Erythroblast (primary cell): ENCODE measurements at regions not wholly inside any gene's neighbourhood (a gene's known extent, or its start where the extent isn't known, plus 50 kb on each side); places are given as distances from the start of the nearest gene placed in this dataset.
"Not testable (repeated sequence)": the region's sequence is repeated elsewhere in the genome, so short reads cannot be mapped to it uniquely, and the experiment has no call there.

Source experiments
- DNase-seq, 2 experiments: peaks; one replicate each; lab custom pipeline; 2025; lab: John Stamatoyannopoulos, UW
- GATA1 ChIP-seq: IDR thresholded peaks from 2 replicates; pipeline ENCODE4 v1.6.1; 2011; ENCODE audit warnings: low read depth, mild to moderate bottlenecking, control low read depth, low read length, moderate library complexity
- POLR2A ChIP-seq: IDR thresholded peaks from 2 replicates; pipeline ENCODE4 v1.6.1; 2011; ENCODE audit warnings: mild to moderate bottlenecking, low read length

DNA sequence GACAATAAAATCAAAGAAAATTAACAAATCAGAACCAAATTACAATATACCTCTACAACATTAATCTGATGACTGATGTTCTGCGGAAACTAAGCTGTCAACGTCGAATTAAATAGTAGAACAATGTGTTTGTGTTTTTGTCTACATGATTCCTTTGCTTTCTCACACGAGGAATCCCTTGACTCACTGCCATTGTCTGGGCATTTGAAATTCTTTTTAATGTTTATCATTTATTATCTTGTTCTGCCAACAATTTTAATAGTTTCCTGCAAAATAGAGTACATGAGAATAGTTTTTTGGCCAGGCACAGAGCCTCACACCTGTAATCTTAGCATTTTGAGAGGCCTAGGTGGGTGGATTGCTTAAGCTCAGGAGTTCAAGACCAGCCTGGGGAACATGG is 76.6 kb upstream of the KRAS start:
- DNase-seq, result no peak
- TF ChIP-seq POLR2A (no peak), GATA1 (no peak)

DNA sequence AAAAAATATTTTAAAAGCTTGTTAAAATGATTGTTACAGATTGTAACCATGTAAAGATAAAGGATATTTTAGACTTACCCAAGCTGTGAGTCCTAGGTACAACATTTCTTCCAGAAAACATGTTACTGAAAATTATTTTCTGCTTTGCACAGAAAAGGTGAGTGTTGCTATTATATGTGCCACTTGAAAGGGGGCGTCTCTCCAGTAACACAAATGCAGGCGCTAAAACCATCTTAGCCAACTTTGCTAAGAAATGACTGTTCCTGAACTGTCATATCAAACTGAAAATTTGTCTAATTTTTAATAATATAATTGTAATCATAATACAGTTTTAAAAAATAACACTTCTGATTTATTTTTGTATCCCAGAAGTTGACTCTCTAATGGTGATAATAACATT is 75.6 kb upstream of the KRAS start:
- no peak for DNase-seq
- TF ChIP-seq POLR2A (no peak), GATA1 (no peak)

DNA sequence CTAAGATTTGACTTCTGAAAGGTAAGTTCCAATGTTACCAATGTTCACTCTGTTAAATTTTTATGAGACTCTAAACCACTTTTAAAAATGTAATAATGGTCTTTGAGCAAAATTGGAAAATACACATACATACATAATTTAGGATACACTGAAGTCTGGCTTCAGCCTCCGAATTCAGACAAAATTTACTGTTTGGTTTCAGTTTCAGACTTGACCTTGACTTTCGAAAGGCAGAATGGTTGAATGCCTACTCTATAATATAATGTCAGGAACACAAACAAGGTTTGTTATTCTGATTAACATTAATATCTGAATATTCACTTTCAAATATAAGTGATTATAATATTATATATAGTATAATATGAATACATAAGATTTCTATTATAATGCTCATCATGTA is 74.1 kb upstream of the KRAS start:
- TF ChIP-seq GATA1 (no peak), POLR2A (no peak)
- no peak for DNase-seq

DNA sequence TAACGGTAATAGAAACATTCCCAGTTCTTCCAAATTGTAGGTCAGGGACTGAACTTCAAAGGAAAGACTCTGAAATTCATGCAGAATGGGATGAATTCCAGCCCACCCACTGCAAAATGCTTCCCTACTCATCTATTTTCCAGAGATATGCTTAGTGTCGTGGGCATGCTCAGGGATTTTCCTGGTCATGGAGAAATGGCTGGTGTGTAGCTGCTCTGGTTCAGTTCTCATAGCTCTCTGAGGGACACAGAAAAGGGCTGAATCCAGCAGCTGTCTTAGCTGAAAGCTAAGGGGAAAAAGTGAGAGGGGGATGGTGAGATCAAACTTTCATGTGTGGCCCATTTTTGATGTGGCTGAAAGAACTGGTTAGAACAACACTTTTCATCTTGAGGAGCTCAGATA is 72.9 kb upstream of the KRAS start:
- no peak for DNase-seq
- no peak for TF ChIP-seq POLR2A

DNA sequence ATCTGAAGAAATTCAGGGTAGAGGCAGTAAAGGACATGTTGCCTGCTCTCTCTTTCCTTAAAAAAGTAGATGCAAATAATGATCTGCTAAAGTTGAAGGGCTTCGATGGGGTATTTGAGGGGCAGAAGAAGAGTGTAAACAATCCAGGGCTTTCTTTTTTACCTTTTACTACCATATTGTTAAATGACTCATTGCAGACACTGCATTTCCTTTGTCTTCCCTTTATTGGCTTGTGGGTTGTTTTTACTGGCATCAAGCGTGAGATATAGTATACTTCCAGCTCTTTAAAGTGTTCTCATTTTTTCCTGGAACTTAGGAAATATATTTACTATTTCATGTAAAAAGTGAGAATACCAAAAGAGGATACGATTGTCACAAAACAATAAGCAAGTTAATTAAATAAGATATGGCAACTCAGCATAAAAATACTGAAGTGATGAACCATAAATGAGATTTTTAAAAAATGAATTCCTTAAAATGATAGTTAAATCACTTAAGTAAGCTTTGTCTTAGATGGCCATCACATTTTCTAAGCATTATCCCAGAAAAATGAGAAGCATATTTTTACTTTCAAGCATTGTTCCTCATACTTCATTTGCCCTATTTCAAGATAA is 72.3 kb upstream of the KRAS start:
- TF ChIP-seq POLR2A (no peak), GATA1 (no peak)
- DNase-seq, result no peak

DNA sequence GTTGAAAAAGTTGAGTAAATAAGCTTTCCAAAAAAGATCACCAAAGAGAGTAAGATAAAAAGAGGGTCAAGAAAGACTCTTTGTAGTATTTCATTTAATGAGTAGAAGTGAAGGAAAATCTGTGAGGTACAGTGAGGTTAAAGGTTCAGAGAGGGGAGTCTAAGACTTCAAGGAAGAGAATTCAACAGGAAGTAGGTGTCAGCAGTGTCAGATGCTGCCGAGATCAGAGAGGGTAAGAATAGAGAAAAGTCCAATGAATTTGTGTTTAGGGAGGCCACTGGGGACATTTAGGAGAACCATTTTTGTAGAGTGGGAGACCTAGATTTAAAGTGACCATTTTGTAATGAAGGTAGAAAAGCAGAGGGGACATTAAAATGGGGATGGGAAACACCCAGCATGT is 71.6 kb upstream of the KRAS start:
- no peak for DNase-seq
- no peak for TF ChIP-seq GATA1
- TF ChIP-seq POLR2A, result no peak

DNA sequence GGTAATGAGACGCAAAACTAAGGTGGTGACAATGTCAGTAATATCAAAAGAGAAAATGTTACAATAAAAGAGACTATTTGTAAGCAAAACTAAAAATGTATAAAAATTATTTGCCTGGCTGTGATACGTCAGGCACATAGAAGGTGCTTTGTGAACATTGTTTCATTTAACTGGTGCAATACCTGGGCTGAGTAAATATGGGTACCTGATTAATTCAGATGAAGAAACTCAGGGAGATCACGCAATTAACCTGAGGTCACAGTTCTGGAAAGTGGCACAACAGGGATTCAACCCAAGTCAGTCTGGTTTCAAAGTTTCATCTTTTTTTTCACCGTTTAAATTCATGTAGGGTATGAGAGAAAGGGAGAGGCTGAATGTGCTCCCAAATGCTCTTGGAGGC is 71.0 kb upstream of the KRAS start:
- no peak for DNase-seq
- TF ChIP-seq POLR2A (no peak), GATA1 (no peak)

DNA sequence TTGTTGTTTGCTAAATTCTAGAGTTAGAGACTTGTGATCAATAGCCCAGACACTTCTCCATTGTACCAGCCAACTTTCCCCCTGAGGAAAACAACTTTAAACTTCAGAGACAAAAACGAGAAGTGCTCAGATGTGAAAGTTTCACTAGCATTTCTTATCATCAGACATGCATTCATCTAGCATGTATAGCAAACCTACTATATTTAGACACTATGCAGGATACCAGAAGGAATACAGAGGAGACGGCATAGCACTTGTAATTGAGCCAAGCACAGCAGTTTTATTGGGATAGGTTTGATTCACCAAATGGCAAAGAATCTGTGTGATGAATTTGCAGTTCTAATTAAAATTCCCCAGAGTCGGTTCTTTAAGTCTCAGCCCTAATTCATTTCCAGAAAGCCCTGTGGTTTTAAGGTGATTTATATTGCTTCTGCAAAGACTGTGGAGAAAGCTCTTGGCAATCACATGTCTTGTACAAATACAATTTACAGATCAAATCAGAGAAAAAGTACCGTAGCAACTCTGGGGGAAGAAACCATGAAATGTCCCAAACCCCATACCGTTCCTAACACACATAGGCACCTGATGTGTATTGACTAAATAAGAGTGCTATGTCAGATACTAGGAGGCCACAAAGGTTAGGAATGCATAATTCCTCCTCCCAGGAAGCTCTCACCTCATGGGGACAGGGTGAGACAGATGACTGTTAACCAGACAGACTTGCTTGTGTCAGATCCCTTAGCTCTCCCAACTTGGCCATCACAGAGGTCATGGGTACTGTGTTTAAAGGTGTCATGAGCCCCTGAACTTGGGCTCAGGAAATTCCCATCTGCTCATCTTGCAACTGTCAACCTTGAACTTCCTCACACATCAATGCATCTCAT is 69.6 kb upstream of the KRAS start:
- no peak for DNase-seq
- TF ChIP-seq POLR2A (no peak), GATA1 (no peak)

DNA sequence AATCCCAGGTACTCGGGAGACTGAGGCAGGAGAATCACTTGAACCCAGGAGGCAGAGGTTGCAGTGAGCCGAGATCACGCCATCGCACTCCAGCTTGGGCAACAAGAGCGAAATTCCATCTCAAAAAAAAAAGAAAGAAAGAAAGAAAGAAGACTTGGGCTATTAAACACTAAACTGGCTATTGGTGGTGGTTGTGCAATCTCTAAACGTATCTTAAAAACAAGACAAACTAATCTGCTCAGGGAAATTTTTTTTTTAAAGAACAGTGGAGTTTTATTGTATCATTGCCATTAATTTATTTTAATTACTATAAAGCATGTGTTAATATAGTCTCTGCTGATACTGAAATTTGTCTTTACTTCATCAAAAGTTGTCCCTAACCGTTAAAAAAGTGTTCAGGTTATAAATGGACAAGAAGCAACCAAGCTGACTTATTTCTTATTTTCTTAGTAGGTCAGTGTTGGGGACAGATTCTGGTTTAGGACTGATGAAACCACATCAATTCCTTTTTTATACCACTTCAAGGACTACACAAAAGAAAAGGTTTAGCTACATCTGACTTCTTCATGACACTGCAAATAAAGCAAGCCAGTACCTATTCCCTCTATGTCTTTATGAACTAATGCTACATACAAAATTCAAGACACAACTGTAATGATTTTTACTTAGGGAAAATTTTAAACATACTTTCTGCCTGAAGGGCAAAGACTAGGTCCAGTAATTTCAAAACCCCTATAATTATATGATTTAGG is 68.7 kb upstream of the KRAS start:
- no peak for DNase-seq
- TF ChIP-seq GATA1 (no peak), POLR2A (no peak)

DNA sequence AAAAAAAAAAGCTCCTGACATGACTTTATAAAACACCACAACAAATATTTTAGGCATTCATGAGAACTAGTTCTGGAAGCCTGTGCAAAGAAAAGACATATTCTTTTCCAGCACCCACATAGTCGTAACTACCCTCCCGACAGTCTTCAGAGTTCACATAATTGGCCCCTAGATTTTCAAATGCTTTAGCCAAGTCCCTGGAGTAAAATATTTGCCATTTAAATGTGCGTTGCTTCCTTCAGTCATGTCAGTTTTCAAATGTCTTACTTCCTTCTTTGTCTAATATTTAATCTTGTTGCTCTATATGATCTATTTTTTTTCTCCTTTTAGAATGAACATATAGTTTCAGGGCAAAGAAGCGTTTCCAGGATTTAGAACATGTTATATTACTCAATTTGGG is 66.8 kb upstream of the KRAS start:
- no peak for DNase-seq
- no peak for TF ChIP-seq GATA1
- no peak for TF ChIP-seq POLR2A

DNA sequence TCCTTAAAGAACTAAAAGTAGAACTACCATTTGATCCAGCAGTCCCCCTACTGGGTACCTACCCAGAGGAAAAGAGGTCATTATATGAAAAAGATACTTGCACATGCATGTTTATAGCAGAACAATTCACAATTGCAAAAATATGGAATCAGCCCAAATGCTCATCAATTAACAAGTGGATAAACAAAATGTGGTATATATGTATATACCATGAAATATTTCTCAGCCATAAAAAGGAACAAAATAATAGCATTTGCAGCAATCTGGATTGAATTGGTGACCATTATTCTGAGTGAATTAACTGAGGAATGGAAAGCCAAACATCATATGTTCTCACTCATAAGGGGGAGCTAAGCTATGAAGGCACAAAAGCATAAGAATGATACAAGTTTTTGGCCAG is 64.7 kb upstream of the KRAS start:
- DNase-seq, result no peak
- TF ChIP-seq POLR2A, result no peak
- no peak for TF ChIP-seq GATA1

DNA sequence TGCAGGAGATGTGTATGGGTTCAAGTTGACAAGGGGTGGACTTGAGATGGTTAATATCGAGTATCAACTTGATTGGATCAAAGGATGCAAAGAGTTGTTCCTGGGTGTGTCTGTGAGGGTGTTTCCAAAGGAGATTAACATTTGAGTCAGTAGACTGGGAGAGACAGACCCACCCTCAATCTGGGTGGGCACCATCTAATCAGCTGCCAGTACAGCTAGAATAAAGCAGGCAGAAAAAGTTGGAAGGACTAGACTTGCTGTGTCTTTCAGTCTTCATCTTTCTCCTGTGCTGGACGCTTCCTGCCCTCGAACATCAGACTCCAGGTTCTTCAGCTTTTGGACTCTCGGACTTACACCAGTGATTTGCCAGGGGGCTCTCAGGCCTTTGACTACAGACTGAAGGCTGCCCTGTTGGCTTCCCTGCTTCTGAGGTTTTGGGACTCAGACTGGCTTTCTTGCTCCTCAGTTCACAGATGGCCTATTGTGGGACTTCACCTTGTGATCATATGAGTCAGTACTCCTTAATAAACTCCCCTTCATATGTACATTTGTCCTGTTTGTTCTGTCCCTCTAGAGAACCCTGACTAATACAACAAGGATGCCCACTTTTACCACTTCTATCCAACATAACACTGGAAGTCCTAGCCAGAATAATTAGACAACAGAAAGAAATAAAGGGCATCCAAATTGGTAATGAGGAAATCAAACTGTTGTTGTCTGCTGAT is 62.7 kb upstream of the KRAS start:
- DNase-seq, result not testable (repeated sequence)

DNA sequence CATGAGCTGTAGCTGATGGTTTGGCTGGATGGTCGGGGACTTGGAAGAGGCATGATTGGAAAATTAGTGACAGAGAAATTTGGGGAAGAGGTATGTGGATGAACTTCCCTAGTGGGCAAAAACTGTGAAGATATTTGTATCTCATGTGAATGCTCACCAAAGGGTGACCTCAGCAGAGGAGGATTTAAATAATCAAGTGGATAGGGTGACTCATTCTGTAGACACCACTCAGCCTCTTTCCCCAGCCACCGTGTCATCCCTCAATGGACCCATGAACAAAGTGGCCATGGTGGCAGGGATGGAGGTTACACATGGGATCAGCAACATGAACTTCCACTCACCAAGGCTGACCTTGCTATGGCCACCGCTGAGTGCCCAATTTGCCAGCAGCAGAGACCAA is 60.8 kb upstream of the KRAS start:
- no peak for DNase-seq
- TF ChIP-seq GATA1, result no peak
- TF ChIP-seq POLR2A, result no peak

DNA sequence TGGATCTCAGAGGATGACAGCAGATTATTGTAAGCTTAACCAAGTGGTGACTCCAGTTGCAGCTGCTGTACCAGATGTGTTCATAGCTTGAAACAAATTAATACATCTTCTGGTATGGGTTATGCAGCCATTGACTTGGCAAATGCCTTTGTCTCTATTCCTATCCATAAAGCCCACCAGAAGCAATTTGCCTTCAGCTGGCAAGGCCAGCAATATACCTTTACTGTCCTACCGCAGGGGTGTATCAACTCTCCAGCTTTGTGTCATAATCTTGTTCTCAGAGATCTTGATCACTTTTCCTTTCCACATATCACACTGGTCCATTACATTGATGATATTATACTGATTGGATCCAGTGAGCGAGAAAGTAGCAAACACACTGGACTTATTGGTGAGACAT is 59.3 kb upstream of the KRAS start:
- DNase-seq, result not testable (repeated sequence)
